HepG2 (cell line): ENCODE measurements at regions not wholly inside any gene's neighbourhood (a gene's known extent, or its start where the extent isn't known, plus 50 kb on each side); places are given as distances from the start of the nearest gene placed in this dataset.

Source experiments
- ATAC-seq: fragments of 200-7000 bp; cut with Tn5 transposase; 3 replicates; pipeline ENCODE4 v1.9.1; 2020; ENCODE audit warnings: mild to moderate bottlenecking, moderate library complexity
- BruUV-seq: library from RNA; stranded (reverse); fragments of 400-500 nt; replicated peaks from 2 replicates; lab custom pipeline; 2021; lab: Mats Ljungman, UMichigan
- CTCF ChIA-PET: fragments of 300-600 bp; formaldehyde crosslinking; extraction: SDS; loops from one replicate; lab custom pipeline; 2021; ENCODE audit warnings: low total read pairs, inconsistent platforms, low intra/inter-chr PET ratio; lab: Yijun Ruan, JAX
- POLR2A ChIA-PET: fragments of 350-600 bp; sonication (Branson Sonifier 250); formaldehyde crosslinking; loops from one replicate; lab custom pipeline; 2020; ENCODE audit warnings: antibody characterized with exemption, inconsistent platforms; lab: Yijun Ruan, JAX
- DNase-seq: peaks from one replicate; pipeline ENCODE4 v3.0.0-alpha.2; 2015; ENCODE audit warnings: low spot score
- FAIRE-seq: peaks from 3 replicates; lab custom pipeline; 2011; peaks lifted over from hg19 to GRCh38; lab: Jason Lieb, UNC
- H2AFZ ChIP-seq: one replicate; pipeline ENCODE4 v1.6.1; 2011; ENCODE audit warnings: low read length, inconsistent platforms
- H3K27ac ChIP-seq: fragments of 300-600 bp; 3 replicates; pipeline ENCODE4 v1.8.0; 2011; ENCODE audit warnings: mixed run types, mild to moderate bottlenecking, mixed read lengths, low read length, inconsistent platforms; ENCODE audit not compliant: insufficient read depth; ENCODE audit errors: extremely low read length
- H3K27me3 ChIP-seq, 2 experiments: fragments of 200-600 bp in 1 of 2; 2 replicates in 1 of 2; 3 replicates in 1 of 2; pipeline versions ENCODE4 v1.6.0 to v1.8.0; 2011; ENCODE audit warnings: low read length in 2 of 2, mild to moderate bottlenecking in 2 of 2, moderate library complexity in 2 of 2, inconsistent platforms in 1 of 2; ENCODE audit not compliant: insufficient read depth in 2 of 2, control insufficient read depth in 1 of 2
- H3K36me3 ChIP-seq, 2 experiments: fragments of 200-600 bp in 1 of 2; replicated peaks in 1 of 2; 2 replicates in 1 of 2; 3 replicates in 1 of 2; pipeline versions ENCODE4 v1.5.1 to v1.8.0; 2011; ENCODE audit warnings: low read length in 2 of 2, inconsistent platforms in 1 of 2; ENCODE audit not compliant: insufficient read depth in 2 of 2, control insufficient read depth in 1 of 2
- H3K4me1 ChIP-seq: 2 replicates; pipeline ENCODE4 v1.5.1; 2012; ENCODE audit warnings: low read length, inconsistent platforms; ENCODE audit not compliant: insufficient read depth
- H3K4me2 ChIP-seq: 2 replicates; pipeline ENCODE4 v1.6.0; 2011; ENCODE audit warnings: low read depth, low read length, inconsistent platforms
- H3K4me3 ChIP-seq, 3 experiments: fragments of 200-600 bp in 1 of 3; sonication (generic), shearing (Covaris generic) in 1 of 3; replicated peaks in 1 of 3; 2 replicates each; pipeline ENCODE4 v1.5.1; 2011 to 2016; ENCODE audit warnings: low read length in 3 of 3, inconsistent platforms in 2 of 3, low read depth in 2 of 3, mild to moderate bottlenecking in 2 of 3, control low read depth in 1 of 3, mixed read lengths in 1 of 3; ENCODE audit not compliant: insufficient read depth in 1 of 3
- H3K79me2 ChIP-seq: one replicate; pipeline ENCODE4 v1.6.1; 2011; ENCODE audit warnings: low read length, inconsistent platforms; ENCODE audit not compliant: insufficient read depth
- H3K9ac ChIP-seq: 2 replicates; pipeline ENCODE4 v1.6.0; 2011; ENCODE audit warnings: mild to moderate bottlenecking, low read depth, low read length, inconsistent platforms; ENCODE audit not compliant: insufficient read depth
- H3K9me3 ChIP-seq: 2 replicates; pipeline ENCODE4 v1.5.1; 2012; ENCODE audit warnings: mild to moderate bottlenecking, low read length
- H4K20me1 ChIP-seq: 2 replicates; pipeline ENCODE4 v1.6.0; 2011; ENCODE audit warnings: inconsistent platforms, mild to moderate bottlenecking, low read length, moderate library complexity; ENCODE audit not compliant: insufficient read depth
- KDM5A ChIP-seq: fragments of 200-600 bp; sonication (generic); IDR thresholded peaks from 2 replicates; pipeline ENCODE4 v1.7.0; 2018; ENCODE audit warnings: antibody characterized with exemption, mild to moderate bottlenecking, low read length, borderline replicate concordance
- PTBP1 ChIP-seq: fragments of 200-400 bp; formaldehyde crosslinking; IDR thresholded peaks from 2 replicates; pipeline ENCODE4 v1.6.1; 2018; ENCODE audit warnings: low read length, low read depth; ENCODE audit not compliant: poor library complexity, severe bottlenecking
- RAD21 ChIP-seq: fragments of 450-650 bp; formaldehyde crosslinking; IDR thresholded peaks from 2 replicates; pipeline ENCODE4 v1.5.0; 2020; ENCODE audit warnings: mild to moderate bottlenecking
- WGBS: methylation state at CpG from one replicate; pipeline ENCODE4 v1.1.6; 2017; ENCODE audit warnings: low lambda C conversion rate; 5-methylcytosine and 5-hydroxymethylcytosine counted together
- in situ Hi-C: cut with HindIII; loops from 2 replicates; pipeline ENCODE4 v1.10.0; 2017; ENCODE audit warnings: low pct_unique_long_range_greater_than_20kb; ENCODE audit not compliant: extremely low pct_ligation_motif_present
- intact Hi-C: fragments of 100-400 bp; cut with micrococcal nuclease; formaldehyde crosslinking; loops from one replicate; pipeline ENCODE4 v1.10.0; 2022; ENCODE audit not compliant: unreplicated experiment
- TF ChIP-seq, protein P1 (sequence below): sonication (generic); formaldehyde crosslinking; IDR thresholded peaks from 2 replicates; pipeline ENCODE4 v1.4.0; 2020; ENCODE audit warnings: missing genetic modification reagents
- TF ChIP-seq, protein P2 (sequence below): sonication (generic); formaldehyde crosslinking; IDR thresholded peaks from 2 replicates; pipeline ENCODE4 v1.5.0; 2020; ENCODE audit warnings: mild to moderate bottlenecking, low read depth, missing genetic modification reagents, borderline replicate concordance
- TF ChIP-seq, protein P3 (sequence below): sonication (generic); formaldehyde crosslinking; IDR thresholded peaks from 2 replicates; pipeline ENCODE4 v1.4.0; 2020; ENCODE audit warnings: missing genetic modification reagents, borderline replicate concordance
- TF ChIP-seq, protein P4 (sequence below): sonication (generic); formaldehyde crosslinking; conservative IDR thresholded peaks from 2 replicates; pipeline ENCODE4 v1.8.0; 2022; ENCODE audit warnings: mild to moderate bottlenecking, moderate library complexity, missing genetic modification reagents

DNA sequence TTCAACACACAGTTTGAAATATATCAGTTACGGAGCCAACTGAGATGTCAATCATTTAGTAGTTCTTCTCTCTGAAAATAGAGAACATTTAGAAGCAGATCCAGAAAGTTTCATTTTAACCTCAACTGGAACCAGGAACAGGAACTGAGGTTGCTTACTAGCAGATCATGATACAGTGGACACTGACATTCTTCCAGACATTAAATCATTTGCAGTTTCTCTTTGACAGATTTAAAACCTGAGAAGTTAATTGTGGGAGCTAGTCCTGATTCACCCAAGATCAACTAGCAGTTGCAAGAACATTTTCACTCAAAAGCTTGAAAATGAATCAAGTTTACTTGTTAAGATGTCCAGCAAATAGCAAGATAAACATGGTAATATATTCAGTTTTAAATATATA is 135.4 kb downstream of the SLC17A6 start:
- no peak overlapping the region for H3K4me2 ChIP-seq
- H3K4me3 ChIP-seq = no peak overlapping the region
- H3K79me2 ChIP-seq = no peaks in the 10 kb centered on the region
- BruUV-seq = no TSS peak
- 9% methylated on average over 1 of the region's 1 CpG for WGBS
- intact Hi-C loops = no loop called here
- H3K36me3 ChIP-seq = no peaks in the 10 kb centered on the region
- H2AFZ ChIP-seq = no peak overlapping the region
- H3K27me3 ChIP-seq = no peaks in the 10 kb centered on the region
- CTCF ChIA-PET = no interaction called here
- no peak overlapping the region for H3K27ac ChIP-seq
- no peak overlapping the region for H3K9ac ChIP-seq
- FAIRE-seq = no peak
- in situ Hi-C loops = no loop called here
- TF ChIP-seq RAD21 (CRISPR knock-in tag) = no peak
- no peak for TF ChIP-seq PTBP1
- TF ChIP-seq, protein P1, sequence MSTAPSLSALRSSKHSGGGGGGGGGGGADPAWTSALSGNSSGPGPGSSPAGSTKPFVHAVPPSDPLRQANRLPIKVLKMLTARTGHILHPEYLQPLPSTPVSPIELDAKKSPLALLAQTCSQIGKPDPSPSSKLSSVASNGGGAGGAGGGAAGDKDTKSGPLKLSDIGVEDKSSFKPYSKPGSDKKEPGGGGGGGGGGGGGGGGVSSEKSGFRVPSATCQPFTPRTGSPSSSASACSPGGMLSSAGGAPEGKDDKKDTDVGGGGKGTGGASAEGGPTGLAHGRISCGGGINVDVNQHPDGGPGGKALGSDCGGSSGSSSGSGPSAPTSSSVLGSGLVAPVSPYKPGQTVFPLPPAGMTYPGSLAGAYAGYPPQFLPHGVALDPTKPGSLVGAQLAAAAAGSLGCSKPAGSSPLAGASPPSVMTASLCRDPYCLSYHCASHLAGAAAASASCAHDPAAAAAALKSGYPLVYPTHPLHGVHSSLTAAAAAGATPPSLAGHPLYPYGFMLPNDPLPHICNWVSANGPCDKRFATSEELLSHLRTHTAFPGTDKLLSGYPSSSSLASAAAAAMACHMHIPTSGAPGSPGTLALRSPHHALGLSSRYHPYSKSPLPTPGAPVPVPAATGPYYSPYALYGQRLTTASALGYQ (CRISPR knock-in tag) = no peak
- TF ChIP-seq KDM5A = no peak
- TF ChIP-seq, protein P2, sequence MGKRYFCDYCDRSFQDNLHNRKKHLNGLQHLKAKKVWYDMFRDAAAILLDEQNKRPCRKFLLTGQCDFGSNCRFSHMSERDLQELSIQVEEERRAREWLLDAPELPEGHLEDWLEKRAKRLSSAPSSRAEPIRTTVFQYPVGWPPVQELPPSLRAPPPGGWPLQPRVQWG (CRISPR knock-in tag) = no peak
- TF ChIP-seq, protein P3, sequence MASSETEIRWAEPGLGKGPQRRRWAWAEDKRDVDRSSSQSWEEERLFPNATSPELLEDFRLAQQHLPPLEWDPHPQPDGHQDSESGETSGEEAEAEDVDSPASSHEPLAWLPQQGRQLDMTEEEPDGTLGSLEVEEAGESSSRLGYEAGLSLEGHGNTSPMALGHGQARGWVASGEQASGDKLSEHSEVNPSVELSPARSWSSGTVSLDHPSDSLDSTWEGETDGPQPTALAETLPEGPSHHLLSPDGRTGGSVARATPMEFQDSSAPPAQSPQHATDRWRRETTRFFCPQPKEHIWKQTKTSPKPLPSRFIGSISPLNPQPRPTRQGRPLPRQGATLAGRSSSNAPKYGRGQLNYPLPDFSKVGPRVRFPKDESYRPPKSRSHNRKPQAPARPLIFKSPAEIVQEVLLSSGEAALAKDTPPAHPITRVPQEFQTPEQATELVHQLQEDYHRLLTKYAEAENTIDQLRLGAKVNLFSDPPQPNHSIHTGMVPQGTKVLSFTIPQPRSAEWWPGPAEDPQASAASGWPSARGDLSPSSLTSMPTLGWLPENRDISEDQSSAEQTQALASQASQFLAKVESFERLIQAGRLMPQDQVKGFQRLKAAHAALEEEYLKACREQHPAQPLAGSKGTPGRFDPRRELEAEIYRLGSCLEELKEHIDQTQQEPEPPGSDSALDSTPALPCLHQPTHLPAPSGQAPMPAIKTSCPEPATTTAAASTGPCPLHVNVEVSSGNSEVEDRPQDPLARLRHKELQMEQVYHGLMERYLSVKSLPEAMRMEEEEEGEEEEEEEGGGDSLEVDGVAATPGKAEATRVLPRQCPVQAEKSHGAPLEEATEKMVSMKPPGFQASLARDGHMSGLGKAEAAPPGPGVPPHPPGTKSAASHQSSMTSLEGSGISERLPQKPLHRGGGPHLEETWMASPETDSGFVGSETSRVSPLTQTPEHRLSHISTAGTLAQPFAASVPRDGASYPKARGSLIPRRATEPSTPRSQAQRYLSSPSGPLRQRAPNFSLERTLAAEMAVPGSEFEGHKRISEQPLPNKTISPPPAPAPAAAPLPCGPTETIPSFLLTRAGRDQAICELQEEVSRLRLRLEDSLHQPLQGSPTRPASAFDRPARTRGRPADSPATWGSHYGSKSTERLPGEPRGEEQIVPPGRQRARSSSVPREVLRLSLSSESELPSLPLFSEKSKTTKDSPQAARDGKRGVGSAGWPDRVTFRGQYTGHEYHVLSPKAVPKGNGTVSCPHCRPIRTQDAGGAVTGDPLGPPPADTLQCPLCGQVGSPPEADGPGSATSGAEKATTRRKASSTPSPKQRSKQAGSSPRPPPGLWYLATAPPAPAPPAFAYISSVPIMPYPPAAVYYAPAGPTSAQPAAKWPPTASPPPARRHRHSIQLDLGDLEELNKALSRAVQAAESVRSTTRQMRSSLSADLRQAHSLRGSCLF (CRISPR knock-in tag) = no peak
- TF ChIP-seq, protein P4, sequence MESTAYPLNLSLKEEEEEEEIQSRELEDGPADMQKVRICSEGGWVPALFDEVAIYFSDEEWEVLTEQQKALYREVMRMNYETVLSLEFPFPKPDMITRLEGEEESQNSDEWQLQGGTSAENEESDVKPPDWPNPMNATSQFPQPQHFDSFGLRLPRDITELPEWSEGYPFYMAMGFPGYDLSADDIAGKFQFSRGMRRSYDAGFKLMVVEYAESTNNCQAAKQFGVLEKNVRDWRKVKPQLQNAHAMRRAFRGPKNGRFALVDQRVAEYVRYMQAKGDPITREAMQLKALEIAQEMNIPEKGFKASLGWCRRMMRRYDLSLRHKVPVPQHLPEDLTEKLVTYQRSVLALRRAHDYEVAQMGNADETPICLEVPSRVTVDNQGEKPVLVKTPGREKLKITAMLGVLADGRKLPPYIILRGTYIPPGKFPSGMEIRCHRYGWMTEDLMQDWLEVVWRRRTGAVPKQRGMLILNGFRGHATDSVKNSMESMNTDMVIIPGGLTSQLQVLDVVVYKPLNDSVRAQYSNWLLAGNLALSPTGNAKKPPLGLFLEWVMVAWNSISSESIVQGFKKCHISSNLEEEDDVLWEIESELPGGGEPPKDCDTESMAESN (CRISPR knock-in tag) = no peak
- TF ChIP-seq, all 625 proteins: peak for 0
- Histone ChIP-seq H3K4me1 (no peaks in the 10 kb centered on the region), H3K9me3 (no peaks in the 10 kb centered on the region), H4K20me1 (no peaks in the 10 kb centered on the region)
- no peak for ATAC-seq
- DNase-seq = no peak
- POLR2A ChIA-PET = no interaction called here
